Vagina (tissue), 2 donors: ENCODE measurements at regions not wholly inside any gene's neighbourhood (a gene's known extent, or its start where the extent isn't known, plus 50 kb on each side); places are given as distances from the start of the nearest gene placed in this dataset.
"Not testable (repeated sequence)": the region's sequence is repeated elsewhere in the genome, so short reads cannot be mapped to it uniquely, and the experiment has no call there.

Source experiments
- DNase-seq, 2 donors: peaks; one replicate each; pipeline ENCODE4 v3.0.0-alpha.2; 2017; ENCODE audit errors: extremely low spot score in 2 of 2
- H3K27ac ChIP-seq: fragments of 200-600 bp; sonication (generic); one replicate; pipeline ENCODE4 v1.5.1; 2019
- H3K27me3 ChIP-seq: fragments of 200-600 bp; sonication (generic); one replicate; pipeline ENCODE4 v1.5.1; 2019
- H3K36me3 ChIP-seq, 2 donors: fragments of 200-600 bp; sonication (generic); one replicate each; pipeline ENCODE4 v1.5.1; 2017 to 2019
- H3K4me1 ChIP-seq: fragments of 200-600 bp; sonication (generic); one replicate; pipeline ENCODE4 v1.5.1; 2019
- H3K4me3 ChIP-seq, 2 donors: fragments of 200-600 bp; sonication (generic); 1 replicate in 1 of 2; 2 replicates in 1 of 2; pipeline ENCODE4 v1.5.1; 2016 to 2019
- H3K9me3 ChIP-seq: fragments of 200-600 bp; sonication (generic); one replicate; pipeline ENCODE4 v1.5.1; 2019
- CTCF ChIP-seq, 3 experiments: fragments of 450-650 bp in 2 of 3; fragments of 200-600 bp in 1 of 3; sonication (generic) in 1 of 3; IDR thresholded peaks; one replicate each; pipeline ENCODE4 v1.5.1; 2017 to 2019; ENCODE audit warnings: antibody characterized with exemption in 3 of 3, mild to moderate bottlenecking in 2 of 3, moderate library complexity in 2 of 3
- POLR2A ChIP-seq, 2 donors: fragments of 450-650 bp; IDR thresholded peaks; one replicate each; pipeline ENCODE4 v1.6.1; 2017; ENCODE audit warnings: antibody characterized with exemption in 2 of 2, mild to moderate bottlenecking in 2 of 2, moderate library complexity in 2 of 2
- POLR2AphosphoS5 ChIP-seq, 2 donors: sonication (generic); formaldehyde crosslinking; IDR thresholded peaks; one replicate each; pipeline ENCODE4 v1.9.0; 2017; ENCODE audit warnings: antibody characterized with exemption in 2 of 2, mild to moderate bottlenecking in 2 of 2, low read depth in 1 of 2; ENCODE audit not compliant: insufficient read depth in 1 of 2
- intact Hi-C: fragments of 100-400 bp; cut with DNase I; formaldehyde crosslinking; loops from one replicate; pipeline ENCODE4 v1.15.1; 2023

DNA sequence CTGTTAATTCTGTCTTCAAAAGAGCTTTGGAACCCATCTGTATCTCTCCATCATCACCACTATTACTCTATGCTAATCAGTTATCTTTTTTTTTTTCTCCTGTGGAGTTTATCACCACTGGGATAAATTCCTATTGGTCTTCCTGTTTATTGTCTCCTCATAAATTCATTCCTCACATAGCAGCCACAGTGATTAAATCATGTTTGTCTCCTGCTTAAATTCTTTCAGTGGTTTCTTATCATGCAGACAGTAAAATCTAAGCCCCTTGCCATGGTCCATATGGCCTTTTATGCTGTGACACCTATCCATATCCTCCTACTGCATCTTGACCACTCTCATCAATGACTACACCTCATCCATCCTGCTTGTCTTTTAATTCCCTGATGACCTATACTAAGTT lies 239.8 kb upstream of the ZEB2 start:
- no peaks in the 10 kb centered on the region for H3K27me3 ChIP-seq
- H3K4me3 ChIP-seq, result no peak overlapping the region
- intact Hi-C loops, result no loop called here
- no peaks in the 10 kb centered on the region for H3K36me3 ChIP-seq
- no peak overlapping the region for H3K27ac ChIP-seq
- TF ChIP-seq CTCF (IDR thresholded peaks at IDR 0.05) (no peak), POLR2AphosphoS5 (IDR thresholded peaks at IDR 0.05; ENCODE audit: insufficient read depth in 1 of 2, low read depth in 1 of 2) (no peak), POLR2A (IDR thresholded peaks at IDR 0.05) (no peak)
- H3K9me3 ChIP-seq, result no peaks in the 10 kb centered on the region
- no peak for DNase-seq
- no peaks in the 10 kb centered on the region for H3K4me1 ChIP-seq

- H3K36me3 ChIP-seq, intact Hi-C loops, H3K4me1 ChIP-seq, H3K9me3 ChIP-seq, H3K27ac ChIP-seq, DNase-seq, H3K4me3 ChIP-seq, H3K27me3 ChIP-seq: not testable (repeated sequence)
Observed at GRCh38 chr2:144758196-144758595, 238.3 kb upstream of the ZEB2 start.

DNA sequence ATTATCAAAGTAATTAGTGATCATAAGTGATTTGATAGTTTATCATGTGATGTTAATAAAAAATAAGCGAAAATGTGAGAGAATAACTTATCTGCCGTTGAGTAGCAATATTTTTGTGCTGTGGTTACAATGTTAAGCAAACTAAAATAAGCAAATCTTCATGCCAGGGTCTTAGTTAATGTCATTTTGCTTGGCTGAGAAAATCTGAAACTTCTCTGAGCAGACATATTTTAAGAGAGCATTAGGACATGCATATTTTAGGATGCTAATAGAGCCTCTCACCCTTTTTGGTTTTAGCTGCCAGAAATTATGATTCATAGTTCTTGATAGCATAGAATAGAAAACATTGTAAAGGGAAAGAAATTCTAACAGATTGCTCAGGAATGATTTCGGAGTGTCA lies 233.5 kb upstream of the ZEB2 start:
- H3K4me1 ChIP-seq, result no peaks in the 10 kb centered on the region
- H3K27me3 ChIP-seq, result no peaks in the 10 kb centered on the region
- TF ChIP-seq POLR2A (IDR thresholded peaks at IDR 0.05), result no peak
- no peak for TF ChIP-seq POLR2AphosphoS5 (IDR thresholded peaks at IDR 0.05; ENCODE audit: insufficient read depth in 1 of 2, low read depth in 1 of 2)
- no peak overlapping the region for H3K27ac ChIP-seq
- no peak for DNase-seq
- peaks cover 5% of the 10 kb centered on the region for H3K9me3 ChIP-seq
- peaks cover 0 to 4% of the 10 kb centered on the region in 2 donors for H3K36me3 ChIP-seq
- intact Hi-C loops, result no loop called here
- no peak overlapping the region for H3K4me3 ChIP-seq

DNA sequence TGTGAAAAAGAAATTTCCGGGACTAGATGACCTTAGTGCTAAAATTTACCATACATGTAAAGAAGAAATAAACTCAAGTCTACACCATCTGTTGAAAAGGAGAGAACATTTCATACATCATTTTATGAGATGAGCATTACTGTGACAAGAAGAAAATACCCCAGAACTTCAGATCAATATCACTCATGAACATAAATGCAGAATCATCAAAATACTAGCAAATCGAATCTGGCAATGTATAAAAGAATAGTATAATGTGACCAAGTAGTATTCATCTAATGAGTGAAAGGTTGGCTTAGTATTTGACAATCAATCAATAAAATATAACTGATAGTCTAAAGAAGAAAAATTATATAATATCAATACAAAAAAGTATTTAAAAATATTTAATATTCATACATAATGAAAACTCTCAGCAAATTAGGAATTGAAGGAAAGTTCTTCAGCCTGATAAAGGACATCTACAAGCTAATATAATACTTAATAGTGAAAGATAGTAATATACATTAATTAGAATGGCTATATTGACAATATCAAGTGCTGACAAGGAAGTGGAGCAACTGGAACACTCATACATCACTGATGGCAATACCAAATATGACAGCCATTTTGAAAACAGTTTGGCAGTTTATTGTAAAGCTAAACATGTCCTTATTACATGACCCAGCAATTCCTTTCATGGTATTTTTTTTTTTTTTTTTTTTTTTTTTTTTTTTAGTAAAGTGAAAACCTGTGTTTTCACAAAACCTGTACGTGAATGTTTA lies 231.4 kb upstream of the ZEB2 start:
- Histone ChIP-seq H3K4me3 (no peak overlapping the region), H3K27ac (no peak overlapping the region), H3K36me3 (peaks cover 0 to 4% of the 10 kb centered on the region in 2 donors), H3K9me3 (peaks cover 13% of the 10 kb centered on the region), H3K27me3 (no peaks in the 10 kb centered on the region), H3K4me1 (no peaks in the 10 kb centered on the region)
- DNase-seq, result no peak
- TF ChIP-seq POLR2A (IDR thresholded peaks at IDR 0.05), result no peak
- TF ChIP-seq POLR2AphosphoS5 (IDR thresholded peaks at IDR 0.05; ENCODE audit: insufficient read depth in 1 of 2, low read depth in 1 of 2), result no peak
- no peak for TF ChIP-seq CTCF (IDR thresholded peaks at IDR 0.05)
- intact Hi-C loops, result no loop called here

GRCh38 chr2:144749188-144749587 lies 229.3 kb upstream of the ZEB2 start:
- intact Hi-C loops, result no loop called here
- no peak for TF ChIP-seq CTCF (IDR thresholded peaks at IDR 0.05)
- TF ChIP-seq POLR2AphosphoS5 (IDR thresholded peaks at IDR 0.05; ENCODE audit: insufficient read depth in 1 of 2, low read depth in 1 of 2), result no peak
- TF ChIP-seq POLR2A (IDR thresholded peaks at IDR 0.05), result no peak
- H3K27ac ChIP-seq, result no peak overlapping the region
- H3K4me1 ChIP-seq, result no peaks in the 10 kb centered on the region
- no peak for DNase-seq
- H3K9me3 ChIP-seq, result peaks cover 13% of the 10 kb centered on the region
- no peaks in the 10 kb centered on the region for H3K27me3 ChIP-seq
- H3K4me3 ChIP-seq, result no peak overlapping the region
- H3K36me3 ChIP-seq, result peaks cover 0 to 4% of the 10 kb centered on the region in 2 donors

DNA sequence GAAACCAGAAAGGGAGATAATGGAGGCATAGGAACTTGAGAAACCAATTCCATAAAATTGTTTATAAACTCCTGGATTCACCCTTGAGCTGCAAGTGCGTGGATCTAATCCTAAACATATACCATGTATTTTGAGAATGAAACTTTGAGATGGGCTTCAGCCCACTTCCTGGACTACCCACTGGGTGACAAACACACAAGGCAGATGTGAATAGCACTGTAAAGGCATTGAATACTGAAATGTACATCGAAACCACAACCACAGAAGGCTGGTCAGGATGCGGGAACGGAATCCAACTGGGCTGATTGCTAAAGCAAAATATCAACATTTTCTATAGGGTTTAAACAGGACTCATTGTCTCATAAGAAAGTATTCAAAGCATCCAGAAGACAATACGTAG lies 228.5 kb upstream of the ZEB2 start:
- no peaks in the 10 kb centered on the region for H3K27me3 ChIP-seq
- H3K27ac ChIP-seq, result no peak overlapping the region
- H3K9me3 ChIP-seq, result peaks cover 13% of the 10 kb centered on the region
- H3K4me3 ChIP-seq, result no peak overlapping the region
- H3K36me3 ChIP-seq, result peaks cover 0 to 4% of the 10 kb centered on the region in 2 donors
- TF ChIP-seq POLR2AphosphoS5 (IDR thresholded peaks at IDR 0.05; ENCODE audit: insufficient read depth in 1 of 2, low read depth in 1 of 2), result no peak
- no peak for TF ChIP-seq CTCF (IDR thresholded peaks at IDR 0.05)
- TF ChIP-seq POLR2A (IDR thresholded peaks at IDR 0.05), result no peak
- intact Hi-C loops, result no loop called here
- no peak for DNase-seq
- no peaks in the 10 kb centered on the region for H3K4me1 ChIP-seq
